HepG2 (cell line): ENCODE measurements at regions not wholly inside any gene's neighbourhood (a gene's known extent, or its start where the extent isn't known, plus 50 kb on each side); places are given as distances from the start of the nearest gene placed in this dataset.

Source experiments
- ATAC-seq: fragments of 200-7000 bp; cut with Tn5 transposase; 3 replicates; pipeline ENCODE4 v1.9.1; 2020; ENCODE audit warnings: mild to moderate bottlenecking, moderate library complexity
- BruUV-seq: library from RNA; stranded (reverse); fragments of 400-500 nt; replicated peaks from 2 replicates; lab custom pipeline; 2021; lab: Mats Ljungman, UMichigan
- CTCF ChIA-PET: fragments of 300-600 bp; formaldehyde crosslinking; extraction: SDS; loops from one replicate; lab custom pipeline; 2021; ENCODE audit warnings: low total read pairs, inconsistent platforms, low intra/inter-chr PET ratio; lab: Yijun Ruan, JAX
- POLR2A ChIA-PET: fragments of 350-600 bp; sonication (Branson Sonifier 250); formaldehyde crosslinking; loops from one replicate; lab custom pipeline; 2020; ENCODE audit warnings: antibody characterized with exemption, inconsistent platforms; lab: Yijun Ruan, JAX
- DNase-seq: peaks from one replicate; pipeline ENCODE4 v3.0.0-alpha.2; 2015; ENCODE audit warnings: low spot score
- FAIRE-seq: peaks from 3 replicates; lab custom pipeline; 2011; peaks lifted over from hg19 to GRCh38; lab: Jason Lieb, UNC
- H2AFZ ChIP-seq: one replicate; pipeline ENCODE4 v1.6.1; 2011; ENCODE audit warnings: low read length, inconsistent platforms
- H3K27ac ChIP-seq: fragments of 300-600 bp; 3 replicates; pipeline ENCODE4 v1.8.0; 2011; ENCODE audit warnings: mixed run types, mild to moderate bottlenecking, mixed read lengths, low read length, inconsistent platforms; ENCODE audit not compliant: insufficient read depth; ENCODE audit errors: extremely low read length
- H3K27me3 ChIP-seq, 2 experiments: fragments of 200-600 bp in 1 of 2; 2 replicates in 1 of 2; 3 replicates in 1 of 2; pipeline versions ENCODE4 v1.6.0 to v1.8.0; 2011; ENCODE audit warnings: low read length in 2 of 2, mild to moderate bottlenecking in 2 of 2, moderate library complexity in 2 of 2, inconsistent platforms in 1 of 2; ENCODE audit not compliant: insufficient read depth in 2 of 2, control insufficient read depth in 1 of 2
- H3K36me3 ChIP-seq, 2 experiments: fragments of 200-600 bp in 1 of 2; replicated peaks in 1 of 2; 2 replicates in 1 of 2; 3 replicates in 1 of 2; pipeline versions ENCODE4 v1.5.1 to v1.8.0; 2011; ENCODE audit warnings: low read length in 2 of 2, inconsistent platforms in 1 of 2; ENCODE audit not compliant: insufficient read depth in 2 of 2, control insufficient read depth in 1 of 2
- H3K4me1 ChIP-seq: 2 replicates; pipeline ENCODE4 v1.5.1; 2012; ENCODE audit warnings: low read length, inconsistent platforms; ENCODE audit not compliant: insufficient read depth
- H3K4me2 ChIP-seq: 2 replicates; pipeline ENCODE4 v1.6.0; 2011; ENCODE audit warnings: low read depth, low read length, inconsistent platforms
- H3K4me3 ChIP-seq, 3 experiments: fragments of 200-600 bp in 1 of 3; sonication (generic), shearing (Covaris generic) in 1 of 3; replicated peaks in 1 of 3; 2 replicates each; pipeline ENCODE4 v1.5.1; 2011 to 2016; ENCODE audit warnings: low read length in 3 of 3, inconsistent platforms in 2 of 3, low read depth in 2 of 3, mild to moderate bottlenecking in 2 of 3, control low read depth in 1 of 3, mixed read lengths in 1 of 3; ENCODE audit not compliant: insufficient read depth in 1 of 3
- H3K79me2 ChIP-seq: one replicate; pipeline ENCODE4 v1.6.1; 2011; ENCODE audit warnings: low read length, inconsistent platforms; ENCODE audit not compliant: insufficient read depth
- H3K9ac ChIP-seq: 2 replicates; pipeline ENCODE4 v1.6.0; 2011; ENCODE audit warnings: mild to moderate bottlenecking, low read depth, low read length, inconsistent platforms; ENCODE audit not compliant: insufficient read depth
- H3K9me3 ChIP-seq: 2 replicates; pipeline ENCODE4 v1.5.1; 2012; ENCODE audit warnings: mild to moderate bottlenecking, low read length
- H4K20me1 ChIP-seq: 2 replicates; pipeline ENCODE4 v1.6.0; 2011; ENCODE audit warnings: inconsistent platforms, mild to moderate bottlenecking, low read length, moderate library complexity; ENCODE audit not compliant: insufficient read depth
- HDAC1 ChIP-seq: sonication (generic); formaldehyde crosslinking; IDR thresholded peaks from 2 replicates; pipeline ENCODE4 v1.5.1; 2020; ENCODE audit warnings: mild to moderate bottlenecking, missing genetic modification reagents
- IRF2 ChIP-seq: IDR thresholded peaks from 2 replicates; pipeline ENCODE4 v1.6.1; 2018; ENCODE audit warnings: missing genetic modification reagents, missing compliant biosample characterization
- MYPOP ChIP-seq: sonication (generic); formaldehyde crosslinking; IDR thresholded peaks from 2 replicates; pipeline ENCODE4 v1.8.1; 2023; ENCODE audit warnings: mild to moderate bottlenecking, moderate library complexity, missing genetic modification reagents
- NFKB2 ChIP-seq: sonication (generic); formaldehyde crosslinking; IDR thresholded peaks from 2 replicates; pipeline ENCODE4 v1.4.0; 2020; ENCODE audit warnings: missing genetic modification reagents, borderline replicate concordance
- NPAS2 ChIP-seq: sonication (generic); formaldehyde crosslinking; IDR thresholded peaks from 2 replicates; pipeline ENCODE4 v1.8.0; 2022; ENCODE audit warnings: mild to moderate bottlenecking, missing genetic modification reagents, borderline replicate concordance
- PLSCR1 ChIP-seq: sonication (generic); formaldehyde crosslinking; IDR thresholded peaks from 2 replicates; pipeline ENCODE4 v1.5.0; 2020; ENCODE audit warnings: missing genetic modification reagents, mild to moderate bottlenecking, borderline replicate concordance
- SMARCE1 ChIP-seq: fragments of 450-650 bp; IDR thresholded peaks from 2 replicates; pipeline ENCODE4 v1.6.1; 2017; ENCODE audit warnings: borderline replicate concordance
- SP2 ChIP-seq: sonication (generic); formaldehyde crosslinking; IDR thresholded peaks from 2 replicates; pipeline ENCODE4 v1.5.1; 2020; ENCODE audit warnings: mild to moderate bottlenecking, missing genetic modification reagents
- SRSF1 ChIP-seq: fragments of 200-400 bp; formaldehyde crosslinking; optimal IDR thresholded peaks from 2 replicates; pipeline ENCODE3; 2017; ENCODE audit warnings: mild to moderate bottlenecking, low read depth, low read length, moderate library complexity
- STAG1 ChIP-seq: sonication (generic); formaldehyde crosslinking; IDR thresholded peaks from 2 replicates; pipeline ENCODE4 v1.4.0; 2020; ENCODE audit warnings: missing genetic modification reagents
- ZMYM4 ChIP-seq: sonication (generic); formaldehyde crosslinking; IDR thresholded peaks from 2 replicates; pipeline ENCODE4 v1.8.1; 2023; ENCODE audit warnings: mild to moderate bottlenecking, missing genetic modification reagents
- ZNF274 ChIP-seq: sonication (generic); formaldehyde crosslinking; IDR thresholded peaks from 2 replicates; pipeline ENCODE4 v1.5.1; 2020; ENCODE audit warnings: mild to moderate bottlenecking, missing genetic modification reagents
- ZNF296 ChIP-seq: sonication (generic); formaldehyde crosslinking; conservative IDR thresholded peaks from 2 replicates; pipeline ENCODE4 v1.5.0; 2020; ENCODE audit warnings: mild to moderate bottlenecking, missing genetic modification reagents
- ZNF30 ChIP-seq: sonication (generic); formaldehyde crosslinking; IDR thresholded peaks from 2 replicates; pipeline ENCODE4 v1.5.0; 2020; ENCODE audit warnings: mild to moderate bottlenecking, missing genetic modification reagents
- ZNF350 ChIP-seq: sonication (generic); formaldehyde crosslinking; IDR thresholded peaks from 2 replicates; pipeline ENCODE4 v1.4.0; 2020; ENCODE audit warnings: mild to moderate bottlenecking, low read depth, missing genetic modification reagents, borderline replicate concordance
- ZNF589 ChIP-seq: sonication (generic); formaldehyde crosslinking; conservative IDR thresholded peaks from 2 replicates; pipeline ENCODE4 v1.8.0; 2022; ENCODE audit warnings: mild to moderate bottlenecking, moderate library complexity, missing genetic modification reagents
- ZSCAN20 ChIP-seq: sonication (generic); formaldehyde crosslinking; IDR thresholded peaks from 2 replicates; pipeline ENCODE4 v1.4.0; 2020; ENCODE audit warnings: missing genetic modification reagents, mild to moderate bottlenecking, borderline replicate concordance
- WGBS: methylation state at CpG from one replicate; pipeline ENCODE4 v1.1.6; 2017; ENCODE audit warnings: low lambda C conversion rate; 5-methylcytosine and 5-hydroxymethylcytosine counted together
- in situ Hi-C: cut with HindIII; loops from 2 replicates; pipeline ENCODE4 v1.10.0; 2017; ENCODE audit warnings: low pct_unique_long_range_greater_than_20kb; ENCODE audit not compliant: extremely low pct_ligation_motif_present
- intact Hi-C: fragments of 100-400 bp; cut with micrococcal nuclease; formaldehyde crosslinking; loops from one replicate; pipeline ENCODE4 v1.10.0; 2022; ENCODE audit not compliant: unreplicated experiment

GRCh38 chr2:81545626-81546025 is 1241.1 kb upstream of the LRRTM1 start (continued):
- no peak for TF ChIP-seq STAG1
- TF ChIP-seq ZNF296 (CRISPR knock-in tag), result no peak

- Histone ChIP-seq H3K9ac (no peak overlapping the region), H2AFZ (no peak overlapping the region), H3K4me2 (no peak overlapping the region), H3K27me3 (no peaks in the 10 kb centered on the region), H3K4me1 (no peaks in the 10 kb centered on the region), H3K79me2 (no peaks in the 10 kb centered on the region), H3K36me3 (no peaks in the 10 kb centered on the region), H3K9me3 (0 out of 2 replicates have a peak, but pooled peaks cover 4% of the 10 kb centered on the region), H4K20me1 (no peaks in the 10 kb centered on the region), H3K27ac (no peak overlapping the region), H3K4me3 (no peak overlapping the region)
- in situ Hi-C loops, result no loop called here
- ATAC-seq (no peak), FAIRE-seq (no peak), DNase-seq (no peak)
- intact Hi-C loops, result no loop called here
- BruUV-seq, result no TSS peak
- TF ChIP-seq ZSCAN20 (no peak), MYPOP (CRISPR knock-in tag) (no peak), PLSCR1 (CRISPR knock-in tag) (no peak), NPAS2 (CRISPR knock-in tag) (no peak), ZNF350 (CRISPR knock-in tag) (no peak), ZNF274 (CRISPR knock-in tag) (no peak), IRF2 (CRISPR knock-in tag) (no peak), SMARCE1 (no peak), SRSF1 (no peak), ZNF589 (CRISPR knock-in tag) (no peak), HDAC1 (CRISPR knock-in tag) (no peak), NFKB2 (no peak), ZMYM4 (CRISPR knock-in tag) (no peak), ZNF30 (CRISPR knock-in tag) (no peak), SP2 (CRISPR knock-in tag) (no peak)
- ChIA-PET CTCF (no interaction called here), POLR2A (no interaction called here)
- WGBS, result 3% methylated on average over 1 of the region's 1 CpG
Observed at GRCh38 chr2:81542119-81542518, 1237.6 kb upstream of the LRRTM1 start.
